ENCODE measurements at regions not wholly inside any gene's neighbourhood (a gene's known extent, or its start where the extent isn't known, plus 50 kb on each side); places are given as distances from the start of the nearest gene placed in this dataset.

DNA sequence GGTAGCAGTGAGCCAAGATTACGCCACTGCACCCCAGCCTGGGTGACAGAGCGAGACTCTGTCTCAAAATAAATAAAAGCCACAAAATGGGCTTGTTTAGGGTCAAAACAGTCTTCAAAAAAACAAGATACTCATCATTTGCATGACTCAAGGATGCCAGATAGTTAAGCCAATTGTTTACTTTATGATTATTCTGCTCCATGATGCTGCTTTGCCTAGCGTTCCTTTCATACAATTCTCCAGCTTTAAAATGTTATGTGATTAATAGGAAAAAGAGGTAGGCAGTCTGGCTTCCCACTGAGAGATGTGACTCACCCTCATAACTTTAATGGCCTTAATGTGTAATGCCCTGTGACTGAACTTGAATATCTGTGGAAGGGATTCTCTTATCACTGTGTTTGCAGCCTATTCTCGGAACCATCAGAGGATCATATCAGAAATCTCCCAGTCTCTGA lies 364.6 kb upstream of the TRPC7 start:
- H3K4me2 ChIP-seq (ENCODE audit: low read length), result no peak overlapping the region
- no peak overlapping the region for H3K27ac ChIP-seq (ENCODE audit: low read length)
- no peaks in the 10 kb centered on the region for H3K36me3 ChIP-seq (ENCODE audit: insufficient read depth, low read length)
- H3K9ac ChIP-seq (ENCODE audit: low read length), result no peak overlapping the region
- no peak overlapping the region for H2AFZ ChIP-seq (ENCODE audit: low read depth, low read length)
- H3F3A ChIP-seq (ENCODE audit: insufficient read depth, low read length, poor library complexity, severe bottlenecking), result no peaks in the 10 kb centered on the region
- H3K27me3 ChIP-seq (ENCODE audit: insufficient read depth, low read depth, low read length), result no peaks in the 10 kb centered on the region
- H4K20me1 ChIP-seq (ENCODE audit: insufficient read depth), result no peaks in the 10 kb centered on the region
- H3K79me2 ChIP-seq (replicated peaks; ENCODE audit: insufficient read depth, low read length), result no peaks in the 10 kb centered on the region
- TF ChIP-seq RAD21 (conservative IDR thresholded peaks at IDR 0.05), result no peak
- no peak for TF ChIP-seq EP300 (conservative IDR thresholded peaks at IDR 0.05; ENCODE audit: poor library complexity, severe bottlenecking)
- no peak for TF ChIP-seq MXI1 (conservative IDR thresholded peaks at IDR 0.05; ENCODE audit: poor library complexity, severe bottlenecking)
- no peak for TF ChIP-seq EZH2 (IDR thresholded peaks at IDR 0.05; ENCODE audit: borderline replicate concordance, insufficient read depth, low read length, poor library complexity, severe bottlenecking)
- TF ChIP-seq, protein P1, sequence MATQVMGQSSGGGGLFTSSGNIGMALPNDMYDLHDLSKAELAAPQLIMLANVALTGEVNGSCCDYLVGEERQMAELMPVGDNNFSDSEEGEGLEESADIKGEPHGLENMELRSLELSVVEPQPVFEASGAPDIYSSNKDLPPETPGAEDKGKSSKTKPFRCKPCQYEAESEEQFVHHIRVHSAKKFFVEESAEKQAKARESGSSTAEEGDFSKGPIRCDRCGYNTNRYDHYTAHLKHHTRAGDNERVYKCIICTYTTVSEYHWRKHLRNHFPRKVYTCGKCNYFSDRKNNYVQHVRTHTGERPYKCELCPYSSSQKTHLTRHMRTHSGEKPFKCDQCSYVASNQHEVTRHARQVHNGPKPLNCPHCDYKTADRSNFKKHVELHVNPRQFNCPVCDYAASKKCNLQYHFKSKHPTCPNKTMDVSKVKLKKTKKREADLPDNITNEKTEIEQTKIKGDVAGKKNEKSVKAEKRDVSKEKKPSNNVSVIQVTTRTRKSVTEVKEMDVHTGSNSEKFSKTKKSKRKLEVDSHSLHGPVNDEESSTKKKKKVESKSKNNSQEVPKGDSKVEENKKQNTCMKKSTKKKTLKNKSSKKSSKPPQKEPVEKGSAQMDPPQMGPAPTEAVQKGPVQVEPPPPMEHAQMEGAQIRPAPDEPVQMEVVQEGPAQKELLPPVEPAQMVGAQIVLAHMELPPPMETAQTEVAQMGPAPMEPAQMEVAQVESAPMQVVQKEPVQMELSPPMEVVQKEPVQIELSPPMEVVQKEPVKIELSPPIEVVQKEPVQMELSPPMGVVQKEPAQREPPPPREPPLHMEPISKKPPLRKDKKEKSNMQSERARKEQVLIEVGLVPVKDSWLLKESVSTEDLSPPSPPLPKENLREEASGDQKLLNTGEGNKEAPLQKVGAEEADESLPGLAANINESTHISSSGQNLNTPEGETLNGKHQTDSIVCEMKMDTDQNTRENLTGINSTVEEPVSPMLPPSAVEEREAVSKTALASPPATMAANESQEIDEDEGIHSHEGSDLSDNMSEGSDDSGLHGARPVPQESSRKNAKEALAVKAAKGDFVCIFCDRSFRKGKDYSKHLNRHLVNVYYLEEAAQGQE (IDR thresholded peaks at IDR 0.05; ENCODE audit: borderline replicate concordance), result no peak
- TF ChIP-seq, protein P2, sequence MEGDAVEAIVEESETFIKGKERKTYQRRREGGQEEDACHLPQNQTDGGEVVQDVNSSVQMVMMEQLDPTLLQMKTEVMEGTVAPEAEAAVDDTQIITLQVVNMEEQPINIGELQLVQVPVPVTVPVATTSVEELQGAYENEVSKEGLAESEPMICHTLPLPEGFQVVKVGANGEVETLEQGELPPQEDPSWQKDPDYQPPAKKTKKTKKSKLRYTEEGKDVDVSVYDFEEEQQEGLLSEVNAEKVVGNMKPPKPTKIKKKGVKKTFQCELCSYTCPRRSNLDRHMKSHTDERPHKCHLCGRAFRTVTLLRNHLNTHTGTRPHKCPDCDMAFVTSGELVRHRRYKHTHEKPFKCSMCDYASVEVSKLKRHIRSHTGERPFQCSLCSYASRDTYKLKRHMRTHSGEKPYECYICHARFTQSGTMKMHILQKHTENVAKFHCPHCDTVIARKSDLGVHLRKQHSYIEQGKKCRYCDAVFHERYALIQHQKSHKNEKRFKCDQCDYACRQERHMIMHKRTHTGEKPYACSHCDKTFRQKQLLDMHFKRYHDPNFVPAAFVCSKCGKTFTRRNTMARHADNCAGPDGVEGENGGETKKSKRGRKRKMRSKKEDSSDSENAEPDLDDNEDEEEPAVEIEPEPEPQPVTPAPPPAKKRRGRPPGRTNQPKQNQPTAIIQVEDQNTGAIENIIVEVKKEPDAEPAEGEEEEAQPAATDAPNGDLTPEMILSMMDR (IDR thresholded peaks at IDR 0.05; ENCODE audit: poor library complexity, severe bottlenecking), result no peak
- TF ChIP-seq POLR2AphosphoS5 (IDR thresholded peaks at IDR 0.05), result no peak
- TF ChIP-seq SMC3 (conservative IDR thresholded peaks at IDR 0.05; ENCODE audit: poor library complexity), result no peak
- TF ChIP-seq TAF1 (IDR thresholded peaks at IDR 0.05; ENCODE audit: low read depth), result no peak
- H3K9me3 ChIP-seq (ENCODE audit: low read length), result no peaks in the 10 kb centered on the region
- no peak overlapping the region for H3K4me3 ChIP-seq (ENCODE audit: low read length)
- no peaks in the 10 kb centered on the region for H3K9me2 ChIP-seq (ENCODE audit: insufficient read depth, low read length)

GRCh38 chr5:136726506-136726905 lies 361.2 kb upstream of the TRPC7 start:
- Histone ChIP-seq H3K27me3 (ENCODE audit: insufficient read depth, low read depth, low read length) (no peaks in the 10 kb centered on the region), H3K4me3 (ENCODE audit: low read length) (no peak overlapping the region)

More at GRCh38 chr5:136726506-136726905, 361.2 kb upstream of the TRPC7 start:
- TF ChIP-seq, protein P1 (IDR thresholded peaks at IDR 0.05; ENCODE audit: borderline replicate concordance), result no peak
- no peak for TF ChIP-seq POLR2AphosphoS5 (IDR thresholded peaks at IDR 0.05)
- no peak for TF ChIP-seq SMC3 (conservative IDR thresholded peaks at IDR 0.05; ENCODE audit: poor library complexity)
- TF ChIP-seq TAF1 (IDR thresholded peaks at IDR 0.05; ENCODE audit: low read depth), result no peak
- TF ChIP-seq MXI1 (conservative IDR thresholded peaks at IDR 0.05; ENCODE audit: poor library complexity, severe bottlenecking), result no peak
- TF ChIP-seq EZH2 (IDR thresholded peaks at IDR 0.05; ENCODE audit: borderline replicate concordance, insufficient read depth, low read length, poor library complexity, severe bottlenecking), result no peak
- TF ChIP-seq, protein P2 (IDR thresholded peaks at IDR 0.05; ENCODE audit: poor library complexity, severe bottlenecking), result no peak
- TF ChIP-seq RAD21 (conservative IDR thresholded peaks at IDR 0.05), result no peak
- Histone ChIP-seq H3F3A (ENCODE audit: insufficient read depth, low read length, poor library complexity, severe bottlenecking) (no peaks in the 10 kb centered on the region), H4K20me1 (ENCODE audit: insufficient read depth) (no peaks in the 10 kb centered on the region), H3K27ac (ENCODE audit: low read length) (no peak overlapping the region), H2AFZ (ENCODE audit: low read depth, low read length) (no peak overlapping the region), H3K9me2 (ENCODE audit: insufficient read depth, low read length) (no peaks in the 10 kb centered on the region), H3K79me2 (replicated peaks; ENCODE audit: insufficient read depth, low read length) (no peaks in the 10 kb centered on the region), H3K9me3 (ENCODE audit: low read length) (no peaks in the 10 kb centered on the region), H3K36me3 (ENCODE audit: insufficient read depth, low read length) (no peaks in the 10 kb centered on the region), H3K4me2 (ENCODE audit: low read length) (no peak overlapping the region), H3K9ac (ENCODE audit: low read length) (no peak overlapping the region)

Measured in neural cell (in vitro differentiated cells).